ENCODE measurements at regions not wholly inside any gene's neighbourhood (a gene's known extent, or its start where the extent isn't known, plus 50 kb on each side); places are given as distances from the start of the nearest gene placed in this dataset.
"Not testable (repeated sequence)": the region's sequence is repeated elsewhere in the genome, so short reads cannot be mapped to it uniquely, and the experiment has no call there.

DNA sequence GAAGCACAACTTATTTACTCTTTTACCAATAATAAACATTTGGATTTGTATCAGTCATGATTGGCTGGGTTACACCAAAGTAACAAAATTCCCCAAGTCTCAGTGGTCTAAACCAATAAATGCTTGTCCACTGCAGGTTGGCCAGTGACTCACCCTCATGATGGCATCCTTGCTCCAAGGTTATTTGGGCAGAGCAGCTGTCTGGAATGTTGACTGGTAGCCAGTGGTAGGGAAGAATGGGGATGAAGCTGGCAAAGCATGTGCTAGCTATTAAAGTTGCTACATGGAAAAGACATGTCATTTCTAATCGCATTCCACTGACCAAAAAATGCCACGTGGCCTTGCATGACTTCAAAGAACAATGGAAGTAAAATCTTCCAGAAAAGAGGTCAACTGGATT lies 1168.7 kb upstream of the CELF2 start:
- Histone ChIP-seq H3K4me3 (ENCODE audit: low read depth, low read length) (no peak overlapping the region), H3K27me3 (ENCODE audit: control insufficient read depth, insufficient read depth, low read length) (no peaks in the 10 kb centered on the region), H3K36me3 (ENCODE audit: control insufficient read depth, insufficient read depth, low read length) (no peaks in the 10 kb centered on the region)
- no peak for DNase-seq (ENCODE audit: low read depth)
- no peak for TF ChIP-seq CTCF (IDR thresholded peaks at IDR 0.05; ENCODE audit: insufficient read depth, low read length, poor library complexity, severe bottlenecking)

- Histone ChIP-seq H3K36me3 (ENCODE audit: control insufficient read depth, insufficient read depth, low read length) (no peaks in the 10 kb centered on the region), H3K4me3 (ENCODE audit: low read depth, low read length) (no peak overlapping the region), H3K27me3 (ENCODE audit: control insufficient read depth, insufficient read depth, low read length) (no peaks in the 10 kb centered on the region)
- DNase-seq (ENCODE audit: low read depth), result no peak
- TF ChIP-seq CTCF (IDR thresholded peaks at IDR 0.05; ENCODE audit: insufficient read depth, low read length, poor library complexity, severe bottlenecking), result no peak
Measured at GRCh38 chr10:9850415-9850814, 1167.3 kb upstream of the CELF2 start.

- Histone ChIP-seq H3K4me3 (ENCODE audit: low read depth, low read length) (no peak overlapping the region), H3K36me3 (ENCODE audit: control insufficient read depth, insufficient read depth, low read length) (no peaks in the 10 kb centered on the region), H3K27me3 (ENCODE audit: control insufficient read depth, insufficient read depth, low read length) (no peaks in the 10 kb centered on the region)
- TF ChIP-seq CTCF (IDR thresholded peaks at IDR 0.05; ENCODE audit: insufficient read depth, low read length, poor library complexity, severe bottlenecking), result no peak
- DNase-seq (ENCODE audit: low read depth), result no peak
Measured at GRCh38 chr10:9851808-9852207, 1165.9 kb upstream of the CELF2 start.

GRCh38 chr10:9853405-9854355 lies 1164.0 kb upstream of the CELF2 start:
- TF ChIP-seq CTCF (IDR thresholded peaks at IDR 0.05; ENCODE audit: insufficient read depth, low read length, poor library complexity, severe bottlenecking), result no peak
- no peak for DNase-seq (ENCODE audit: low read depth)
- H3K27me3 ChIP-seq (ENCODE audit: control insufficient read depth, insufficient read depth, low read length), result no peaks in the 10 kb centered on the region
- H3K36me3 ChIP-seq (ENCODE audit: control insufficient read depth, insufficient read depth, low read length), result no peaks in the 10 kb centered on the region
- no peak overlapping the region for H3K4me3 ChIP-seq (ENCODE audit: low read depth, low read length)

GRCh38 chr10:9855451-9855850 lies 1162.2 kb upstream of the CELF2 start:
- not testable (repeated sequence) for H3K4me3 ChIP-seq (ENCODE audit: low read depth, low read length); H3K27me3 ChIP-seq (ENCODE audit: control insufficient read depth, insufficient read depth, low read length); DNase-seq (ENCODE audit: low read depth); H3K36me3 ChIP-seq (ENCODE audit: control insufficient read depth, insufficient read depth, low read length)

DNA sequence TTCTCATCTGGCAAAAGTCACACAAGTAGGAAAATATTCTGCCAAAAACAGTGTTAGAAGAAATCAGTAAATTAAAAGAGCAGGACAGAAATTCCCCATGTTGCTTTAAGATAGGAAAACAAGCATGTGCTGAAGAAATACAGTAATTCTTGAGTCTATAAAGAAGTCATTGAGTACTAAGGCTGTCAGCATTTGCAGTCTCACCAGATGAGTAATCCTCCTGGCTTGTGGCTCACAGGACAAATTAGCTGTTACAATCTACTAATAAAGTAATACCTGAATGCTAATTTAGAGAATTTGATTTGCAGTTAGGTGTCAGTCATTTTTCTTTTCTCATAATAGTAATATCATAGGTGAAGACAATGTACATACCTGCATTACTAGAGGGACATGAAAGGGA lies 1158.9 kb upstream of the CELF2 start:
- H3K27me3 ChIP-seq (ENCODE audit: control insufficient read depth, insufficient read depth, low read length), result no peaks in the 10 kb centered on the region
- TF ChIP-seq CTCF (IDR thresholded peaks at IDR 0.05; ENCODE audit: insufficient read depth, low read length, poor library complexity, severe bottlenecking), result no peak
- H3K4me3 ChIP-seq (ENCODE audit: low read depth, low read length), result no peak overlapping the region
- no peak for DNase-seq (ENCODE audit: low read depth)
- no peaks in the 10 kb centered on the region for H3K36me3 ChIP-seq (ENCODE audit: control insufficient read depth, insufficient read depth, low read length)

Data from kidney epithelial cell (primary cell).